Caco-2 (cell line): ENCODE measurements at regions not wholly inside any gene's neighbourhood (a gene's known extent, or its start where the extent isn't known, plus 50 kb on each side); places are given as distances from the start of the nearest gene placed in this dataset.

Experiments used
- BruUV-seq: library from RNA; stranded (reverse); fragments of 400-500 nt; replicated peaks from 2 replicates; lab custom pipeline; 2021; lab: Mats Ljungman, UMichigan
- CTCF ChIA-PET: fragments of 300-600 bp; sonication (Branson Sonifier 250); formaldehyde crosslinking; loops from one replicate; lab custom pipeline; 2022; ENCODE audit warnings: antibody characterized with exemption; lab: Charles Lee
- POLR2A ChIA-PET: fragments of 300-600 bp; sonication (Branson Sonifier 250); formaldehyde crosslinking; loops from one replicate; lab custom pipeline; 2022; ENCODE audit warnings: antibody characterized with exemption; lab: Charles Lee
- DNase-seq, 2 experiments: peaks; one replicate each; pipeline versions ENCODE4 v3.0.0 to v3.0.0-alpha.2; 2020 to 2022
- H3K27me3 ChIP-seq: replicated peaks from 2 replicates; pipeline ENCODE4 v1.6.0; 2011; ENCODE audit warnings: low read length; ENCODE audit not compliant: control insufficient read depth, insufficient read depth
- H3K36me3 ChIP-seq: 2 replicates; pipeline ENCODE4 v1.5.1; 2011; ENCODE audit warnings: low read length; ENCODE audit not compliant: control insufficient read depth, insufficient read depth
- H3K4me1 ChIP-seq: fragments of 250-450 bp; sonication (Bioruptor Pico); 2 replicates; pipeline ENCODE4 v1.5.1; 2020; ENCODE audit warnings: mild to moderate bottlenecking
- H3K4me3 ChIP-seq: 2 replicates; pipeline ENCODE4 v1.5.1; 2011; ENCODE audit warnings: low read depth, mild to moderate bottlenecking, control low read depth, low read length
- H3K9me3 ChIP-seq: fragments of 250-450 bp; sonication (Bioruptor Pico); 2 replicates; pipeline ENCODE4 v1.5.1; 2020; ENCODE audit warnings: mild to moderate bottlenecking, moderate library complexity
- H3K27ac Mint-ChIP-seq: one replicate; pipeline ENCODE4 v1.8.0; 2022; ENCODE audit warnings: mixed read lengths; ENCODE audit not compliant: unreplicated experiment
- H3K27me3 Mint-ChIP-seq: one replicate; pipeline ENCODE4 v1.8.0; 2022; ENCODE audit warnings: mixed read lengths; ENCODE audit not compliant: insufficient read depth, unreplicated experiment
- H3K36me3 Mint-ChIP-seq: one replicate; pipeline ENCODE4 v1.8.0; 2022; ENCODE audit warnings: mild to moderate bottlenecking, mixed read lengths; ENCODE audit not compliant: insufficient read depth, unreplicated experiment
- H3K4me1 Mint-ChIP-seq: one replicate; pipeline ENCODE4 v1.8.0; 2022; ENCODE audit warnings: low read depth, mixed read lengths; ENCODE audit not compliant: unreplicated experiment
- H3K4me3 Mint-ChIP-seq: one replicate; pipeline ENCODE4 v1.8.0; 2022; ENCODE audit warnings: mild to moderate bottlenecking, moderate library complexity, mixed read lengths; ENCODE audit not compliant: unreplicated experiment
- H3K9me3 Mint-ChIP-seq: one replicate; pipeline ENCODE4 v1.8.0; 2022; ENCODE audit warnings: mixed read lengths; ENCODE audit not compliant: unreplicated experiment
- CTCF ChIP-seq, 2 experiments: fragments of 200-600 bp in 1 of 2; IDR thresholded peaks; 1 replicate in 1 of 2; 2 replicates in 1 of 2; pipeline versions ENCODE4 v1.5.1 to v1.8.0; 2011 to 2022; ENCODE audit warnings: antibody characterized with exemption in 1 of 2, control low read depth in 1 of 2, inconsistent platforms in 1 of 2, low read depth in 1 of 2, low read length in 1 of 2, mild to moderate bottlenecking in 1 of 2, moderate library complexity in 1 of 2; ENCODE audit not compliant: insufficient read depth in 1 of 2, severe bottlenecking in 1 of 2, unreplicated experiment in 1 of 2
- intact Hi-C: fragments of 100-400 bp; cut with micrococcal nuclease; formaldehyde crosslinking; loops from one replicate; pipeline ENCODE4 v1.10.0; 2022; ENCODE audit not compliant: unreplicated experiment

- H3K4me3 Mint-ChIP-seq = no peak overlapping the region
- peaks cover 21% of the 10 kb centered on the region for H3K4me1 ChIP-seq
- H3K9me3 Mint-ChIP-seq = peaks cover 10% of the 10 kb centered on the region
- no peaks in the 10 kb centered on the region for H3K9me3 ChIP-seq
- H3K27me3 ChIP-seq = no peaks in the 10 kb centered on the region
- H3K27ac Mint-ChIP-seq = no peak overlapping the region
- no peak for DNase-seq
- no peaks in the 10 kb centered on the region for H3K36me3 ChIP-seq
- H3K4me1 Mint-ChIP-seq = peaks cover 9% of the 10 kb centered on the region
- no TSS peak for BruUV-seq
- H3K27me3 Mint-ChIP-seq = no peaks in the 10 kb centered on the region
- H3K36me3 Mint-ChIP-seq = no peaks in the 10 kb centered on the region
- intact Hi-C loops = loop anchor here (10.0 kb wide), 2 partner anchors 71 to 131 kb away; no protein-coding TSS in a partner anchor
- no peak overlapping the region for H3K4me3 ChIP-seq
- ChIA-PET POLR2A (no interaction called here), CTCF (no interaction called here)
- no peak for TF ChIP-seq CTCF (IDR thresholded peaks at IDR 0.05; ENCODE audit: insufficient read depth in 1 of 2, low read depth in 1 of 2, low read length in 1 of 2, severe bottlenecking in 1 of 2, unreplicated experiment in 1 of 2)
Measured at GRCh38 chr2:236823963-236824362, 254.3 kb downstream of the ACKR3 start.

- Histone ChIP-seq H3K9me3 (no peaks in the 10 kb centered on the region), H3K4me3 (no peak overlapping the region), H3K36me3 (no peaks in the 10 kb centered on the region), H3K4me1 (peaks cover 23% of the 10 kb centered on the region), H3K27me3 (no peaks in the 10 kb centered on the region)
- no peak overlapping the region for H3K4me3 Mint-ChIP-seq
- H3K27ac Mint-ChIP-seq = no peak overlapping the region
- DNase-seq = peak; percentile 32 to 49
- POLR2A ChIA-PET = no interaction called here
- peaks cover 10% of the 10 kb centered on the region for H3K9me3 Mint-ChIP-seq
- H3K36me3 Mint-ChIP-seq = no peaks in the 10 kb centered on the region
- TF ChIP-seq CTCF (IDR thresholded peaks at IDR 0.05; ENCODE audit: insufficient read depth in 1 of 2, low read depth in 1 of 2, low read length in 1 of 2, severe bottlenecking in 1 of 2, unreplicated experiment in 1 of 2) = no peak
- intact Hi-C loops = loop anchor here (5.0 to 10.0 kb wide), 3 partner anchors 70 to 202 kb away; no protein-coding TSS in a partner anchor
- H3K4me1 Mint-ChIP-seq = peaks cover 9% of the 10 kb centered on the region
- no peaks in the 10 kb centered on the region for H3K27me3 Mint-ChIP-seq
- no TSS peak for BruUV-seq
- CTCF ChIA-PET = no interaction called here
Measured at GRCh38 chr2:236824836-236825235, 255.2 kb downstream of the ACKR3 start.

DNA sequence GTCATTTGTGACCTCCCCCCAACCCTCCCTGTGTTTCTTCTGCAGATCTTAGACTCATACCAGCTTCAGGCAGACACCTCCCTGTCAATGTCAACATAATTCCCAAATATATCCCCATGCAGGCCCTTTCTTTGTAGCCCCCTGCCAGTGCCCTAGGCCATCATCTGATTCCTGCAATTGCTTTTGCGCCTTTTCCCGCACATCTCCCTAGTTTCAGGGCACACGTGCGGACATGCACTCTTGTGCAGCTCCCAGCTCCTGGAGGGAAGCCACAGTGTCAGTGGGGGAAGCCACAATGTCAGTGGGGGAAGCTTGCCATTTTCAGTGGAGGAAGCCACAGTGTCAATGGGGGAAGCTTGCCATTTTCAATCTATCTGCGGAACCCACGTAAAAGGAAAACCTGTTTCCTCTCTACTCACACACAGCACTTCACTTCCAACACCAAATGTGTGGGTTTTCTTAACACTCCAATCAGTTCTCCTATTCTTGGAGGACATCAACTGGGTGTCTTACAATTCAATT, 256.4 kb downstream of the ACKR3 start:
- H3K4me1 Mint-ChIP-seq = peaks cover 9% of the 10 kb centered on the region
- POLR2A ChIA-PET = no interaction called here
- peaks cover 4% of the 10 kb centered on the region for H3K9me3 Mint-ChIP-seq
- no peak overlapping the region for H3K27ac Mint-ChIP-seq
- no peak overlapping the region for H3K4me3 Mint-ChIP-seq
- no peaks in the 10 kb centered on the region for H3K27me3 Mint-ChIP-seq
- intact Hi-C loops = loop anchor here (5.0 to 10.0 kb wide), 3 partner anchors 69 to 201 kb away; no protein-coding TSS in a partner anchor
- no peaks in the 10 kb centered on the region for H3K36me3 ChIP-seq
- H3K4me3 ChIP-seq = no peak overlapping the region
- no peaks in the 10 kb centered on the region for H3K27me3 ChIP-seq
- CTCF ChIA-PET = no interaction called here
- no peak for DNase-seq
- TF ChIP-seq CTCF (IDR thresholded peaks at IDR 0.05; ENCODE audit: insufficient read depth in 1 of 2, low read depth in 1 of 2, low read length in 1 of 2, severe bottlenecking in 1 of 2, unreplicated experiment in 1 of 2) = no peak
- no peaks in the 10 kb centered on the region for H3K9me3 ChIP-seq
- BruUV-seq = no TSS peak
- no peaks in the 10 kb centered on the region for H3K36me3 Mint-ChIP-seq
- peaks cover 23% of the 10 kb centered on the region for H3K4me1 ChIP-seq
